RPMI7951 (cell line): ENCODE measurements at regions not wholly inside any gene's neighbourhood (a gene's known extent, or its start where the extent isn't known, plus 50 kb on each side); places are given as distances from the start of the nearest gene placed in this dataset.

Source experiments
- DNase-seq: peaks from one replicate; pipeline ENCODE4 v3.0.0-alpha.2; 2012; ENCODE audit warnings: low read depth

DNA sequence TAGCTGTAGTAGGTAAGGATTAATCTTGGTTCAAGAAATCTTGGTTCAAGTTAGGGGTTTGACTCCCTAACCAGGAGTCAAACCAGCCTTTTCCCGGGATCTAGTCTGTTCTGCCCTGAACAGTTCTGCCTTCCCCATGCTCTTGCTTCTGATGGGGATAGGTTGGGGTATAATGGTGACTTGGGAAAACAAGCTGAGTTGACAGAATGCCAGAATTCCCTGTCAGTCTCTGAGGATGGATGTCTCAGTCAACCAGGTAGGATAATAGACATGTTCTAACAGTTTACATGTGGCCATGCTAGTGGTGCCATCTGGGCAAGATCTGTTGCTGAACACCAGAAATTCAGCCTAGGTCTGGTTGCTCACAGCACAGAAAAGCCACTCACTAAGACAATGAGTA, 51.4 kb downstream of the RAB40AL start:
- DNase-seq = no peak

DNA sequence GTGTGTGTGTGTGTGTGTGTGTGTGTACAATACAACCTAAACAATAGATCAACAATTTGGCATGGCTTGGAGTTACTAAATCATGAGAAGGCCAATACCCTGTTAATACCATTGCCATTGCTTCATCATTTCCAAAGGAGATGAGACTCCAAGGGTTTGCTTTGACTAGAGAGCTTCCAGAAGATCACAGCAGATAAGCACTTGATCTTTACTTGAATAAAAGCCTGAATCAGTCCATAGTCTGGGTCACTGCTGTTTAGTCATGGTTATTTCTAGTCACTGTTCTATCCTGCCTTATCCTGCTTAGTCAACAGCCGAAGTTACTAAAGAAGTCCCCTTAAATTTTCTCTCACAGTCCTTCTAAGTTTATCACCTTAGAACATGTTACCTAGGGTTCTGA, 58.2 kb downstream of the RAB40AL start:
- peak; percentile 14 for DNase-seq

DNA sequence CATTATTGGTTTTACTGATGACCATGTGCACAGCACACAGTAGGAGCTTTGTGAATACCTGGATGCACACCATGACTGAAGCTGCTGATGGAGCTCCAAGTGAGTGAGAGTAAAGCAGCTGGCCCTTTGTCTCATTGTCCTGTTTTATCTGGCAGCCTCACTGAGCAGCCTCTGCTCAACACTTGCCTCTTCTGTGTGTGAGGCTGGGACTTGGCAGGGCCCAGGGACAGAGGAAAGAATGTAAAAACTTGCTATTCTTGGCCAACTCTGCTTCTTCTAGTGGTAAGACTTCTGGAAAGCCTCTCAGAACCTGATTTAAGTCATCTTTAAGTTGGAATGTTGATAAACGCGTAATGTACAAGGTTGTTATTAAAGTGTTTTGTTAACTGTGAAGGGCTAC, 61.4 kb downstream of the BEX1 start:
- DNase-seq = no peak
